Activated T-helper 1 cell treated with Interleukin-2 at 50 U/mL for 16 hours (primary cell): ENCODE measurements at regions not wholly inside any gene's neighbourhood (a gene's known extent, or its start where the extent isn't known, plus 50 kb on each side); places are given as distances from the start of the nearest gene placed in this dataset.
"Not testable (repeated sequence)": the region's sequence is repeated elsewhere in the genome, so short reads cannot be mapped to it uniquely, and the experiment has no call there.

Experiments used
- DNase-seq: peaks from one replicate; pipeline ENCODE4 v3.0.0-alpha.2; 2020; ENCODE audit warnings: low read depth

DNA sequence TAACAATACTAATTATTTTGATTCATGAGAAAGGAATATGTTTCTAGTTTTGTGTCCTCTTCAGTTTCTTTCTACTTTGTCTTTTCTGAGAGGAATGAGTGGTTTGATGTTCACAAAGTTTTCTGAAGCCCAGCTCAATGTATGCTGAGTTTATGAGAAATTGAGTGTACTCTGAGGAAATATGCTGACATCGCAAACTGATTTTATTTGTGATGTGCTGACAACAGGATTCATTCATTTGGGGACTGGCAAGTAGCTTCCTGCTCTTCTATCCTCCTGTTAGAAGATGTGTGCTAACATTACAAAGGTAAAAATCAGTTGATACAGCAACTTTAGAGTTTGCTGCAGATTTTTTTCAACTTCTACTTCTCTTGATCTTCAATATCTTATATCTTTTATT lies 403.2 kb upstream of the CDH19 start:
- DNase-seq: no peak

- DNase-seq: no peak
Observed at GRCh38 chr18:67001052-67001451, 397.2 kb upstream of the CDH19 start.

DNA sequence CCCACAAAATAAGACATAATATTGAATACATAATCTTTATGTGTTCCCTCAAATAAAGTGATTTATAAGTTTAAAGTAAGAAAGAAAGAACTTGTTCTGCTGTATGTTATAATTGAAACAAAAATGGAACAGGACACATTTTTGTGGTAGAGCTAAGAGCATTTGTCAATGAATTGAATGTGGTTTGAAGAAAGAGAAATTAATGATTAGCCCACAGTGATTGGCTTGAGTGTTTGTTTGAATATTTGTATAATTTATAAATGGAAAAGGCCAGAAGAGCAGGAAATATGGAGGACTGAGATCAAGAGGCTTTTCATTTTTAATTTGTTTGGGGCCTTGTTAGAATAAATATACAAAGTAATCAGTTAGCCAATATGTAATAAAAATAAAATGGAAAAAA lies 395.1 kb upstream of the CDH19 start:
- no peak for DNase-seq

DNA sequence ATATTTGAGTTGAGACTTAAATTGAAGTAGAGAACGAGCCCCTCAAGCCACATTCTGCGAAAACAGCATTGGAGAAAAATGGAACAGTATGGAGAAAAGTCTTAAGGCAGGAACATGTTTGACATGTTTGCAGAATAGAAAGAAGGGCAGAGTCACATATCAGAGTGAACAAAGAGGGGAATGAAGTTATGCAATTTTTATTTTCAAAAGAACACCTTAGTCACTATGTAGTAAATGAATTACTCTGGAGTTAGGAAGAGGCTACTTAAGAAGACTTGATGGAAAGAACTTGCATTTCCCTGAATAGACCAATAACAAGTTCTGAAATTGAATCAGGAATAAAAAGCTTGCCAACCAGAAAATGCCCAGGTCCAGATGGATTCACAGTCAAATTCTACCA lies 391.4 kb upstream of the CDH19 start:
- DNase-seq: no peak

DNA sequence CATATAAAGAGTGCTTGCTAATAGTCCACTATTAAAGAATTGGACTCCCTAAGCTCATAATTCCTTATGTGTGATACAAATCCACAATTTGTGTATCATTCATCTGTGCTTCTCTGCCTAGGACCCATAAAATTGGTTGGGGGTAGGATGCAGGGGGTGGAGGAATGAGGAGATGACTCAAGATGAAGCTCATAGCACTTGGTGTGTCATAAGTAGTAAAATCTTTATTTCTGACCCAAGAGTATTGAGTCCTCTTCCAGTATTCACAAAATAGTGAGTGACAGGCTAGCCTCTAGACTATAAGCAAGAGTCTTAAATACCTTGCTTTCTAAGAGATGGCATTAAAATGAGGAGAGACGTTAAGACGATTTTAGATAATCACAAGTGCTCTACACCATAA lies 390.9 kb upstream of the CDH19 start:
- no peak for DNase-seq

DNA sequence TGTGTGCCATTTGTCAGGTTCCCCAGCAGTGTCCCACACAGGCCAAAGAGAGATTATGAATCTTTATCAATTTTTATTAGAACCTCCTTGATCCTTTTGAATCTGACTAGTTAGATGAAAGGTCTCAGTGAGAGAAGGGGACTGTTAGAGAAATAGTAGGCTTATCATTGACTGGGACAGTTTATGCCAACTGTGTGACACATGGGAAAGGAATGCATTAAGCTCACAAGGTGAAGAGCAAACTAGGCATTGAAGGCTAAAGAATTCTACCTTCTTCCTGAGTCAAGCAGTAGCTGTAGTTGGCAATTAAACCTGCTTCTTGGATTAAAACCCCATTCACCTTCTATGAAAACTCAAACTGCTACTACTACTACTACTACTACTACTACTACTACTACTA lies 389.6 kb upstream of the CDH19 start:
- DNase-seq: no peak

DNA sequence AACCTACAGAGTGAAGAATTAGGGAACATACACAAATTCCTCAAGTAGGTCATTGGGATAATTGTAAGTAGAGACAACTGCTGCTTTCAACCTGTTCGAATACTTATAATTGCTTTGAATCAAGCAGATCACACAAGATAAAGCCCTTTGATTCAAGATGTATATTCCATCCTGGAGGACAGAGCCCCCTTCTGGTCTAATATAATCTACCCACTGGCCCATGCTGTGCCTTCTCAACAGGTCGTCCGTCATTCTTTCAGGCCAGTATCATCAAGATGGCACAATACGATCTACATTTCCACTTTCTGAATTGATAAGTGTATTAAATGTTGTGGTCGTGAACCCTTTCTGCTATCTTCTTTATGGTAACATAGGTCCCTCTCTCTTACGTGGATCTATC lies 387.0 kb upstream of the CDH19 start:
- no peak for DNase-seq

DNA sequence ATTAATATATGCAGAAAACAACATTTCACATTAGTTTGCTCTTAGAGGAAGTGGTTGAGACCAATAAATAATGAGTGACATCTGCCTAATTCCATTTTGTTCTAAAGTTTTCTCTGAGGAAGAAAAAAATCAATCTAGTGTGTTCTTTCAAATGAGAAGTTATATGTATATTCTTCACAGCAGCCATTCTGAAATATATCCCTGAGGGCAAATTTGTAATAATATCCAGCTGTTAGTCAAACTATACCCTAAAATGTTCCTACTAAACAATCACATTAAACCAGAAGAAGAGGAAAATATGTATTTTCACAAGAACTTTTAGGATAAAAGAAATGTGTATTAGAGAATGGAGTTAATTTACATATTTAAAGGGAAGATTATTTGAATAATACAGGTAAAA lies 375.1 kb upstream of the CDH19 start:
- no peak for DNase-seq

- DNase-seq: no peak
Observed at GRCh38 chr18:66972681-66973080, 368.8 kb upstream of the CDH19 start.

DNA sequence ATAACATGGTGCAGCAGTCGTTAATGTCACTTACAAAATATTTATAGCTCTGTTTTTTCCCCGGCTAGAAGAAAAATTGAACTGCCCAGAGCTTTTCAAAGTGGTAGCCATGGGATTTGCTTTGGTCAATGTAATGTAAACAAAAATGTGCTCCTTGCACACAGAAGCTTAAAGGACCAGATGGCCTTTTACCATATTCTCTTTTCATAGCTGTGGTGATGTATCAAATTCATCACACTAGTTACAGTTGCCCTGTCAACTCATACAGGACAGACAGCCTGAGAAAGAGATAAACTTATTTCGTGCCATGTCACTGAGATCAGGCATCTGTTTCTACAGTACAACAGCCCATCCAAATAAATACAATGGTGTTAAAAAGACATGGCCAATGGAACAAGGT lies 368.1 kb upstream of the CDH19 start:
- no peak for DNase-seq

GRCh38 chr18:66966171-66966570 lies 362.3 kb upstream of the CDH19 start:
- DNase-seq: no peak

DNA sequence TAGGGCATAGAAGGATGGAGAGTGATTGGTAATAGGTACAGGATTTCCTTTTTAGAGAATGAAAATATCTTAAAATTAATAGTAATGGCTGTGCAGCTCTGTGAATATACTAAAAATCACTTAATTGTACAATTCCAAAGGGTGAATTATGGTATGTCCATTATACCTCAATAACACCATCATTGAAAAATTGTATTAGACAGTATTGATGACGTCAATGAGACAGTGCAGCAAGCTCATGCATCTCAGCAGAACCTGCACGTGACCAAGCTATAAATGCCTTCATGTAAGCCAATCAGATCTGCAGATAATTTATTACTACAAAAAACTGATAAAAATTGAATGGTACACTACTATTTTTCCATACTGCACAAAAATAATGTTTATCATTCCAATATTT lies 354.4 kb upstream of the CDH19 start:
- no peak for DNase-seq

DNA sequence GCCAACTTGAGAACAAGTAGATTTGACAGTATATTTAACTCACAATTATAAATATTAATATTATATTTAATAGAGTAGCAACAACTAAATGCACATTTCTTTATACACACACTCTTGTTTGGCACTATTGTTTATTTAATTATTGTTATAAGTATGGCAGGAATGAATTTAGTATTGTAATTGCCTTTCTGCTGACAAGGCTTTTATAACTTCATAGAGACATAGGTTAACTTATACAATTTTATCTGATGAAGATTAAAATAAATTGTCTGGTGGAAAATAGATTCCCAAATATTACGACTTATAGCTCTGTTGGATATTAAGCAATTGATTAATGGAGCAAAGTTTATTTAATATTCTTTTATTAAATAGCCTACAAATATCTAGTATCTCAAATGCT lies 347.9 kb upstream of the CDH19 start:
- DNase-seq: no peak

GRCh38 chr18:66949419-66949818 lies 345.5 kb upstream of the CDH19 start:
- DNase-seq: no peak

- no peak for DNase-seq
Observed at GRCh38 chr18:66937546-66937945, 333.7 kb upstream of the CDH19 start.

- no peak for DNase-seq
Observed at GRCh38 chr18:66931010-66931409, 327.1 kb upstream of the CDH19 start.

- DNase-seq: no peak
Observed at GRCh38 chr18:66916834-66917233, 312.9 kb upstream of the CDH19 start.

DNA sequence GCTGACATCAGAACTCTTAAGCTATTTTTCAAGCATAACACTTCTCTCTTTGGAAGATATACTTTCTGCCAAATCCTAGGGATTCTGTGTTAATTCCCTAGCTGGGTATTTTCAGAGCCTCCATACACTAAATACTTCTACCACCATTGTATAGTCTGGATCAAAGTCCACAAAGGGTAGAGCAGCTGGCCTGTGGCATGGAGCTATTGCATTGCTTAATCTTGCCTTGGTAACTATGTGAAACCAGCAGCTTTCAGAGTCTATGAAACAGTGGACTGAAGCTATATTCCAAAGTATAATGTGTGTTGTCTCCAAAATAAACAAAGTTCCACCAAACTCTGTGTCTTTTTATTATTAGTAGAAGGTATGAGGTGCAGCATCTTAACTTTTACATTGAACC lies 296.9 kb upstream of the CDH19 start:
- DNase-seq: no peak

GRCh38 chr18:66895631-66896030 lies 291.7 kb upstream of the CDH19 start:
- no peak for DNase-seq

DNA sequence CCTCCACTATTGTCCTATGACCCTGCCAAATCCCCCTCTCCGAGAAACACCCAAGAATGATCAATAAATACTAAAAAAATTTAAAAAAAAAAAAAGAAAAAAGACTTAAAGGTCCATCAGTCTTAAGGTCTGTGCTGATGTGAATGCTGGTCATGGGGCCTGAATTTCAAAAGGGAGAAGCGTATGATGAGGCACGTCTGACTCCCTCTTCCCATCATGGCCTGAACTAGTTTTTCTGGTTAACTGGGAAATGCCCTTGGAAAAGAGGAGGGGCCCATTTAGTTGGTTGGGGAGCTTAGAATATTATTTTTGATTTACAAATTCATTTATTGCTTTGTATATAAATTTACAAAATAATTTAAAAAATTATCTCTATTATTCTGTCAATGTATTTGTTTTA lies 291.0 kb upstream of the CDH19 start:
- DNase-seq: no peak

GRCh38 chr18:66892388-66892787 lies 288.5 kb upstream of the CDH19 start:
- DNase-seq: not testable (repeated sequence)

DNA sequence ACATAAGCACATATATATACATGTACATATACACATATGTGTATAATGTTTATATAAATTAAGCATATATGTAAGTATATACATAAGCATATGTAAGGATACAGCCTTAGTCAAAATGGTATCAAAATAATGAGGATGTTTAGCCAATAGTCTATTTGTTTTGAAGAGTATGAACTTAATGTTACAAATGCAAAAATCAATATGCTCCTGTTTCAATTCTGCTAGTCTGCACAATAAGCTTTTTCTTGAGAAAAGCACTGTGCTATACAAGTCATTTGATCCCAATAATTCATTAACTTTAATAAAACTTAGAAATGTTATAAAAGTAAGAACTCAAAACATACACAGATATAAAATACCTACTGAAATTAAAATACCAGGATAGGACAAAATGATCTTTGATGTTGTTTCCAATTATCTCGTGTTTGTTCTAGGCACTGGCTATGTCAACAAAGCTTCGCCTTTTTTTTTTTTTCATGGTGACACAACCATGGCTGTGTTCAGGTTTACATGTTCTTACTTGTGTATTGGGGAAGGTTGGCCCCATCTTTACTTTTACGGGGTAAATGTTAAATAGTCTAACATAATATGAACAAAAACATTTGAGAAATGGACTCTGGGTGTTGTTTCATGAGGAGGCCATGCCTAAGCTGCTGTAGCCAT lies 271.1 kb upstream of the CDH19 start:
- DNase-seq: no peak

GRCh38 chr18:66874375-66874774 lies 270.5 kb upstream of the CDH19 start:
- DNase-seq: no peak

DNA sequence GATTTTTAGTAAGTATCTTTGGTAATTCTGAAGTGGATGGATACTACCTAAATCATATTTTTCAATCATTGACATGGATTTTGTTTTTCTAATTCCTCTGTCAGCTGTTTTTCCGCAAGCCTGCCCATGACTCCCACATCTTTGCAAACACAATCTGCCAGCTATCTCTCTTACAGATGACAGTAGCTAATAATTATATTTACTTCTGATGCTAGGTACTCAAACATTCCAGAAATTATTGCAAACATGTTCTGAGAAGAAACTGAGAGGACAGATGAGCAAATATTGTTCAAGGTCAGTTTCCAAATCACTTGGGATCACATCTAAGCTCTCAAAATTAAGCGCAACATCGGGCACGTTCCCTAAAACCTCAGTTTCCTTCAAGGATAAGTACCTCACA lies 270.0 kb upstream of the CDH19 start:
- no peak for DNase-seq

DNA sequence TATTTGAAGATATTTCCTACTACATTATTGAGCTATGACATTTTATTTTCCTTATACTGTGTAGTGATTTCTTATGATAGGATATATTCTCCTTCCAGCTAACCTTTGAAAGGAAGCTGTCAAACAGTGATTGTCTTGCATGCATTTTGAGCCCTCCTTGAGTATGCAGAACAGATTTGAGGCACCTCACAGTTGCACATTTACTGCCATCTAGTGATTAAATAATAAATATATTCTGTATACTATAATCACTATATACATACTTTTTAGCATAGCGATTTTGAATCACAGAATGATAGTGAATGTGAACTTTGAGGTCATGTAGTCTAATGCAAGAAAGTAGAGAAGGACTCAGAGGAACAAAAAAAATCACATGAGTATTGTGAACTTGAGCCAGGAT lies 268.4 kb upstream of the CDH19 start:
- DNase-seq: no peak
